ENCODE measurements at regions not wholly inside any gene's neighbourhood (a gene's known extent, or its start where the extent isn't known, plus 50 kb on each side); places are given as distances from the start of the nearest gene placed in this dataset.
"Not testable (repeated sequence)": the region's sequence is repeated elsewhere in the genome, so short reads cannot be mapped to it uniquely, and the experiment has no call there.

DNA sequence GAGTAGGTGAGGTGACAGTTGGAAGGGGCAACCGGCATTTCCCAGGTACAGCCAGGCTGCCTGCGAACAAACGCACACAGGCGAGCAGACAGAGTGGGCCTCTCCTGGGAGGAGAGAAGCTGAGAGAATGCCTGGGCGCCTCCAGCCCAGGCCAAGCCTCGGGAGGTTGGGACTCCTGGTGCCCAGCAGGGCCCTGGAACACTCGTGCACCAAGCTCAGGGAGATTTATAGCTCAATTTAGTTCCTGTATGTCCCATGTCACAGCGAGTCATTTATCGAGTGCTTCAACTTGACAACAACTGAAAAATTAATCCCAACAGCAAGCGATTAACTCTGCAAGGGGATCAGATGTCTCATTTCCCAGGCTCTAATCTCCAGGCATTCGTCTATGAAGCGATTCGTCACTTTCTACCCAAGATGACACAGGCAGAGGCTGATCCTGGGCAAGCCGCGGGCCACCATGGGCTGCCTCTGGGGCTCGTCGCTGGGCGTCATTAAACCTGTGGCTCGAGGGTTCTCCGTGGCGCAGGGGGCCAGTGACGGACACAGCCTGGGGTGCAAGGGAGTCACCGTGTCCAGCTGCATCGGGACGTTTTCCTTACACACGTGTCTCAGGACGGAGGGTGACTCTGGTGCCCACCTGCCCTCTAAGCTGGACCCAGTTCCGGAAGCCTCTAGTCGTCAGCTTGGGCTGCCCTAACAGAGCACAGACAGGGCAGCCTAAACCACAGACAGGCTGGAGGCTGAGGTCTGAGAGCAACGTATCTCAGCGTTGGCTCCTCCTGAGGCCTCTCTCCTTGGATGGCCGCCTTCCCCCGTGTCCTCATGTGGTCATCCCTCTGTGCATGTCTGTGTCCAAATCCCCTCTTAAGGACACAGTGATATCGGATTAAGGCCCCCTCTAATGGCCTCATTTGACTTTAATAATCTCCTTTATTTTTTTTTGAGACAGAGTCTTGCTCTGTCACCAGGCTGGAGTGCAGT lies 154.1 kb downstream of the CTTN start:
- no peaks in the 10 kb centered on the region for H3K36me3 ChIP-seq (ENCODE audit: control insufficient read depth in 2 of 2, insufficient read depth in 2 of 2, low read length in 2 of 2)
- no peak overlapping the region for H3K9ac ChIP-seq (ENCODE audit: low read length in 2 of 2)
- H3K27me3 ChIP-seq (ENCODE audit: control insufficient read depth in 1 of 2, insufficient read depth in 2 of 2, low read length in 2 of 2): no peaks in the 10 kb centered on the region
- H3K27ac ChIP-seq (ENCODE audit: low read length): no peak overlapping the region
- no peaks in the 10 kb centered on the region for H3K9me3 ChIP-seq (ENCODE audit: control insufficient read depth in 2 of 2, low read length in 2 of 2)
- no peaks in the 10 kb centered on the region for H3K4me1 ChIP-seq (ENCODE audit: control insufficient read depth, insufficient read depth, low read length)
- H3K4me3 ChIP-seq (ENCODE audit: low read length in 2 of 2): no peak overlapping the region

DNA sequence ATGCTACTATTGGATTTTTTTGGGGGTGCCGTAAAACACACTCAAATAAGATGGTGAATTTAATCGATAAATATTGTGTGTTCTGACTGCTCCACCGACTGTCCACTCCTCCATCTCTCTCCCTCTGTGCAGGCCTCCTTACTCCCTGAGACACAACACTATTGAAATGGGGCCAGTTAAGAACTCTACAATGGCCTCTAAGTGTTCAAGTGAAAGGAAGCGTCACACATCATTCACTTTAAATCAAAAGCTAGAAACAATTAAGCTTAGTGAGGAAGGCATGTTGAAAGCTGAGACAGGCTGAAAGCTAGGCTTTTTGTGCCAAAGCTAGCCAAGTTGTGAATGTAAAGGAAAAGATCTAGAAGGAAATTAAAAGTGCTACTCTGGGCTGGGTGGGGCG lies 156.7 kb downstream of the CTTN start:
- H3K27me3 ChIP-seq (ENCODE audit: control insufficient read depth in 1 of 2, insufficient read depth in 2 of 2, low read length in 2 of 2): no peaks in the 10 kb centered on the region
- H3K36me3 ChIP-seq (ENCODE audit: control insufficient read depth in 2 of 2, insufficient read depth in 2 of 2, low read length in 2 of 2): no peaks in the 10 kb centered on the region

DNA sequence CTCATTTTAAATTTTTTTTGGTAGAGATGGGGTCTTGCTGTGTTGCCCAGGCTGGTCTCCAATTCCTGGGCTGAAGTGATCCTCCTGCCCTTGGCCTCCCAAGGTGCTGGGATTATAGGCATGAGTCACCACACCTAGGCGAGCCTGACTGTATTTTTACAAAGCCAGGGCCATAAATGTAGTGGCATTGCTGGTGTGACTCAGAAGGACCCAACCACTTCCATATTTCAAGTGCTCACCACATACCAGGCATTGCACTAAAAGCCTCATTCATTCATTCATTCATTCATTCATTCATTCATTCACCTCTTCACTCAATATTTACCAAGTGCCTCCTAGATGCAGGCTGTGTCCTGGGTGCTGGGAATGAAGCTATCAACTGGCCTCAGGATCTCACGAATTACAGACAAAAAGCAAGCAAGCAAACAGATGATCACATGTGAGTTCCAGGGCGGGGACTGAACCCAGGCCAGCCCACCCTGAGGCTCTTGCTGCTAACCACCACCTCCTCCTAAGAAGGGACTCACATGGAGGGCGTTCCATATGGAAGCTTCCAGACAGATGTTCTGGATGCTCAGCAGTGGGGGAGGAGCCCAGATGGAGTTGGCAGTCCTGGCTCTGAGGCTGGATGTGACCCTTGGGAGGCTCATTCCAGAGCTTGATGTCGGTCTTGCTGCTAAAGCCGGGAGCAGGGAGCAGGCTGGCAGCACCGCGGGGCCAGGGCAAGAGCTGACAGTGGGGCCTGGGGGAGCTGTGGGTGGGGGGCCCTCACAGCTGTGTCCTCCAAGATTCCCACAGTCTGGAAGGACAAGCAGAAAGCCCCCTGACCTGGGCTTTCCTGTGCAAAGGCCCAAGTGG lies 158.8 kb downstream of the CTTN start:
- Histone ChIP-seq H3K27ac (ENCODE audit: low read length) (no peak overlapping the region), H3K27me3 (ENCODE audit: control insufficient read depth in 1 of 2, insufficient read depth in 2 of 2, low read length in 2 of 2) (no peaks in the 10 kb centered on the region), H3K36me3 (ENCODE audit: control insufficient read depth in 2 of 2, insufficient read depth in 2 of 2, low read length in 2 of 2) (no peaks in the 10 kb centered on the region)

More for the DNA sequence above, 156.7 kb downstream of the CTTN start:
- Histone ChIP-seq H3K9me3 (ENCODE audit: control insufficient read depth in 2 of 2, low read length in 2 of 2) (no peaks in the 10 kb centered on the region), H3K9ac (ENCODE audit: low read length in 2 of 2) (no peak overlapping the region), H3K4me3 (ENCODE audit: low read length in 2 of 2) (no peak overlapping the region), H3K27ac (ENCODE audit: low read length) (no peak overlapping the region), H3K4me1 (ENCODE audit: control insufficient read depth, insufficient read depth, low read length) (no peaks in the 10 kb centered on the region)

DNA sequence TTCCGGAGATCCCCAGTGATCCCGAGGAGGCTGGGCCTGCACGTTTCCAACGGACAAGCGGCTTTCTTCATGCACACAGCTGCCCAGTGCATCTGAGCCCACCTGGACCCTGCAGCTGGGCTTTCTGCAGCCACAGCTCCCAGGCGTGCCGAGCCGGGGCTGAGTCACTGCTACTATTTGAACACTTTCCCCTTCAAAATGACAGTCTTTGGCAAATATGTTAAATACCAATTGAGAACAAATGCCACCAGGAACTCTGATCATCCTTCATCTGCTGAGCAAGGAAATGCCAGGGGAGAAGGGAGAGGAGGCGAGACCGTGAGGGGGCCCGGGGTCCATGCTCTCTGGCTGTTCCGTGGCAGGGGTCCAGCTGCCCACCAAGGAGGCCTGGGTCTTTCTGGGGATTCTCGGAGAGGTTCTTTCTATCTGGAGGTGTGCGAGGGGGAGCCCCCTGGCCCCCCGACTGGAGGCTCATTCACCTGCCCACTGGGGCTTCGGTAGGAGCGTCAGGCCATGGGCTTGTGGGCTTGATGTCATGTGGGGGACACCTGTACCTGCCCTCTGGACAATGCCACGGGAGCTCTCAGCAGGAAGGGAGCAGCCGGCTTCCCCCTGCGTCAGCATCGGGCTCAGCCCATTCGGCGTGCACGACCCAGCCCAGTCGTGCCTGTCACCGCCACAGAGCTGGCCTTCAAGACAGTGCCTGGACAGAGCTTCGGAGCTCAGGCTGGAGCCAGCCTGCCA lies 159.6 kb downstream of the CTTN start:
- Histone ChIP-seq H3K4me3 (ENCODE audit: low read length in 2 of 2) (no peak overlapping the region), H3K27me3 (ENCODE audit: control insufficient read depth in 1 of 2, insufficient read depth in 2 of 2, low read length in 2 of 2) (no peaks in the 10 kb centered on the region), H3K4me1 (ENCODE audit: control insufficient read depth, insufficient read depth, low read length) (no peaks in the 10 kb centered on the region), H3K36me3 (ENCODE audit: control insufficient read depth in 2 of 2, insufficient read depth in 2 of 2, low read length in 2 of 2) (no peaks in the 10 kb centered on the region), H3K27ac (ENCODE audit: low read length) (no peak overlapping the region), H3K9ac (ENCODE audit: low read length in 2 of 2) (no peak overlapping the region), H3K9me3 (ENCODE audit: control insufficient read depth in 2 of 2, low read length in 2 of 2) (no peaks in the 10 kb centered on the region)

More for the DNA sequence above, 158.8 kb downstream of the CTTN start:
- H3K4me3 ChIP-seq (ENCODE audit: low read length in 2 of 2): no peak overlapping the region
- H3K4me1 ChIP-seq (ENCODE audit: control insufficient read depth, insufficient read depth, low read length): no peaks in the 10 kb centered on the region
- H3K9me3 ChIP-seq (ENCODE audit: control insufficient read depth in 2 of 2, low read length in 2 of 2): no peaks in the 10 kb centered on the region
- H3K9ac ChIP-seq (ENCODE audit: low read length in 2 of 2): no peak overlapping the region

DNA sequence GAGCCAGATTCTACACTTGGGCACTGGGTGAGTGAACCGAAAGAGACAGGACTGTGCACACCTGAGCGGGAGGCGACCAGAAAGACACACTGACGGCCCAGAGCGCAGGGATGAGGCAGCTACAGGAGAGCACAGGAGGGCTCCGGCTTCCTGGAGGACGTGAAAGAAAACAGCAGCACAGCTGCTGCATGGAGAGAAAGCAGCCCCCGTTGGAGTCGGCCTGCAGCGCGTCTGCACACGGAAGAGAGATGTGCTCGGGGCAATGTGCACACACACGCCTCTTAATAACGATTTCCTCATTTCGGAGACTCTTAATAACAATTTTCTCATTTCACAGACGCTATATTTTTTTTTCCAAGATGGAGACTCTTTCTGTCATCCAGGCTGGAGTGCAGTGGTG lies 160.4 kb downstream of the CTTN start:
- Histone ChIP-seq H3K27ac (ENCODE audit: low read length) (no peak overlapping the region), H3K9me3 (ENCODE audit: control insufficient read depth in 2 of 2, low read length in 2 of 2) (no peaks in the 10 kb centered on the region), H3K4me1 (ENCODE audit: control insufficient read depth, insufficient read depth, low read length) (no peaks in the 10 kb centered on the region), H3K27me3 (ENCODE audit: control insufficient read depth in 1 of 2, insufficient read depth in 2 of 2, low read length in 2 of 2) (no peaks in the 10 kb centered on the region), H3K9ac (ENCODE audit: low read length in 2 of 2) (no peak overlapping the region), H3K36me3 (ENCODE audit: control insufficient read depth in 2 of 2, insufficient read depth in 2 of 2, low read length in 2 of 2) (no peaks in the 10 kb centered on the region), H3K4me3 (ENCODE audit: low read length in 2 of 2) (no peak overlapping the region)

DNA sequence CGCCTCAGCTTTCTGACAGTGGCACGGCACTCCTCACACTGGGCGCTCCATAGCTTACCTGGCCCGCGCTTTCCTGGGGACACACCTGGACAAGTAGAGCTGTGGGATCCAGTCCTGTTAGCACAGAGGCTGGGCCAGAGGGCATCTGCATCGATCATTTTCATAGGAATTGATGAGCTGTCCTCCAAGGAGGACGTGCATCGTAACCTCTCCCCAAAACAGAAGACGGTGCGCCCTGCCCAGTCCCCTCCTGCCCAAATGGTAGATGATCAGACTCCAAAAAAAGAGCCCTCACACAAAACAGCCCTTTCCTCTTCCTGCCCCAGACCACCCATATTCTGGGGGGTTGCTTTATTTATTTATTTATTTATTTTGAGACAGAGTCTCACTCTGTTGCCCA lies 161.2 kb downstream of the CTTN start:
- no peaks in the 10 kb centered on the region for H3K9me3 ChIP-seq (ENCODE audit: control insufficient read depth in 2 of 2, low read length in 2 of 2)
- no peak overlapping the region for H3K27ac ChIP-seq (ENCODE audit: low read length)
- no peaks in the 10 kb centered on the region for H3K4me1 ChIP-seq (ENCODE audit: control insufficient read depth, insufficient read depth, low read length)
- no peaks in the 10 kb centered on the region for H3K27me3 ChIP-seq (ENCODE audit: control insufficient read depth in 1 of 2, insufficient read depth in 2 of 2, low read length in 2 of 2)
- H3K36me3 ChIP-seq (ENCODE audit: control insufficient read depth in 2 of 2, insufficient read depth in 2 of 2, low read length in 2 of 2): no peaks in the 10 kb centered on the region
- no peak overlapping the region for H3K4me3 ChIP-seq (ENCODE audit: low read length in 2 of 2)
- no peak overlapping the region for H3K9ac ChIP-seq (ENCODE audit: low read length in 2 of 2)

DNA sequence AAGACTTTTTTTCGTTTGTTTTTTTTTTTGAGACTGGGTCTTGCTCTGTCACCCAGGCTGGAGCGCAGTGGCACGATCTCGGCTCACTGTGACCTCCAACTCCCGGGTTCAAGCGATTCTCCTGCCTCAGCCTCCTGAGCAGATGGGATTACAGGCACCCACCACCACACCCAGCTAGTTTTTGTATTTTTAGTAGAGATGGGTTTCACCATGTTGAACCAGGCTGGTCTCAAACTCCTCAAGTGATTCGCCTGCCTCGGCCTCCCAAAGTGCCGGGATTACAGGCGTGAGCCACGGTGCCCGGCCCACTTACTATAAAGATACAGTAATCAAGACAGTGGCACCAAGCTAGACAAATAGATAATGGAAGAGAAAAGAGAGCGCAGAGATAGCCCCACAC lies 162.3 kb downstream of the CTTN start:
- H3K4me3 ChIP-seq (ENCODE audit: low read length in 2 of 2); H3K4me1 ChIP-seq (ENCODE audit: control insufficient read depth, insufficient read depth, low read length); H3K27me3 ChIP-seq (ENCODE audit: control insufficient read depth in 1 of 2, insufficient read depth in 2 of 2, low read length in 2 of 2); H3K9me3 ChIP-seq (ENCODE audit: control insufficient read depth in 2 of 2, low read length in 2 of 2); H3K27ac ChIP-seq (ENCODE audit: low read length); H3K36me3 ChIP-seq (ENCODE audit: control insufficient read depth in 2 of 2, insufficient read depth in 2 of 2, low read length in 2 of 2); H3K9ac ChIP-seq (ENCODE audit: low read length in 2 of 2): not testable (repeated sequence)

DNA sequence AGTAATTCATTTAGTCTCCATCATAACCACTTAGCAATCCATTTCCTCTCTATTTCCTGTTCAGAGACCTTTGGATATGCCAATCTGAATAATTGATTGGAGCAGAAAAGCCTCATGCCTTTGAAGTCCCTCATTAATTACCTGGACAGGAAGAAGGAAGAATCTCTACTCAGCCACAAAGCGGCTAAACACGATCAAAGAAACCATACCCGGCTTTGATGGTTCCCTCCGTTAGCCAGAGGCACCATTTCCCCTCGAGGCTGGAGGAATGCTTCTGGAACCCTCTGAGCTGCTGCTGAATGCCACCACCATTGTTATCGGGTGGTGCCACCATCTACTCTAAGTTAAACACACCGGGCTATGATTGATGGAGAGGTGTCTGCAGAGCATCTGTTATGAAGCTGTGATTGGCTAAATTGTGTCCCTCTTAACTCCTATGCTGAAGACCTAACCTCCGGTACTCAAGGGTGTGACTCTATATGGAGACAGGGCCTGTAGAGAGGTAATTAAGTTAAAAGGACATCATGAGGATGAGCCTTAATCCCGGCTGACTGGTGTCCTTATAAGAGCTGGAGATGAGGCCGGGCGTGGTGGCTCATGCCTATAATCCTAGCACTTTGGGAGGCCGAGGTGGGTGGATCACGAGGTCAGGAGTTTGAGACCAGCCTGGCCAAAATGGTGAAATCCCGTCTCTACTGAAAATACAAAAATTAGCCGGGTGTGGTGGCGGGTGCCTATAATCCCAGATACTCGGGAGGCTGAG lies 168.6 kb downstream of the CTTN start:
- Histone ChIP-seq H3K27me3 (ENCODE audit: control insufficient read depth in 1 of 2, insufficient read depth in 2 of 2, low read length in 2 of 2) (no peaks in the 10 kb centered on the region), H3K36me3 (ENCODE audit: control insufficient read depth in 2 of 2, insufficient read depth in 2 of 2, low read length in 2 of 2) (no peaks in the 10 kb centered on the region), H3K9ac (ENCODE audit: low read length in 2 of 2) (no peak overlapping the region), H3K27ac (ENCODE audit: low read length) (no peak overlapping the region), H3K4me1 (ENCODE audit: control insufficient read depth, insufficient read depth, low read length) (peaks cover 16% of the 10 kb centered on the region), H3K9me3 (ENCODE audit: control insufficient read depth in 2 of 2, low read length in 2 of 2) (no peaks in the 10 kb centered on the region), H3K4me3 (ENCODE audit: low read length in 2 of 2) (no peak overlapping the region)

DNA sequence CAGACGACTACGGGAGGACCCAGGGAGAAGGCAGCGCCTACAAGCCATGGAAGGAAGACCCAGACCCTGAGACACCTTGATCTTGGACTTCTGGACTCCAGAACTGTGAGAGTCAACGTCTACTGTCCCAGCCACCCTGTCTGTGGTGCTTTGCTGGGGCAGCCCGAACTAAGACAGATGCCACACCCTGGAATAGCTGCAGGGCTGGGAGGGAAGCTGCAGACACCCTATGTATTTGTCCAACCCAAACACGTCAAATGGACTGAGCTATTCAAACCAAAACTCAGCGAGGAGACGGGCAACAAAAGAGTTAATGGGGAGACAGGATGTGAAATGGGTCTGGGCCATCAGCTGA lies 169.3 kb downstream of the CTTN start:
- H3K4me1 ChIP-seq (ENCODE audit: control insufficient read depth, insufficient read depth, low read length): peaks cover 16% of the 10 kb centered on the region
- H3K27ac ChIP-seq (ENCODE audit: low read length): peak overlapping the region; percentile 49
- H3K9me3 ChIP-seq (ENCODE audit: control insufficient read depth in 2 of 2, low read length in 2 of 2): no peaks in the 10 kb centered on the region
- H3K27me3 ChIP-seq (ENCODE audit: control insufficient read depth in 1 of 2, insufficient read depth in 2 of 2, low read length in 2 of 2): no peaks in the 10 kb centered on the region
- H3K36me3 ChIP-seq (ENCODE audit: control insufficient read depth in 2 of 2, insufficient read depth in 2 of 2, low read length in 2 of 2): no peaks in the 10 kb centered on the region
- peak overlapping the region; percentile 62 to 76 for H3K4me3 ChIP-seq (ENCODE audit: low read length in 2 of 2)
- no peak overlapping the region for H3K9ac ChIP-seq (ENCODE audit: low read length in 2 of 2)
